Peyer's patch (tissue), 4 donors: ENCODE measurements at regions not wholly inside any gene's neighbourhood (a gene's known extent, or its start where the extent isn't known, plus 50 kb on each side); places are given as distances from the start of the nearest gene placed in this dataset.

ENCODE experiments used
- DNase-seq, 3 donors: peaks; one replicate each; pipeline ENCODE4 v3.0.0-alpha.2; 2017 to 2019
- H3K27ac ChIP-seq, 4 donors: fragments of 200-600 bp; sonication (generic); one replicate each; pipeline ENCODE4 v1.5.1; 2016 to 2019
- H3K27me3 ChIP-seq, 2 donors: fragments of 200-600 bp; sonication (generic); one replicate each; pipeline ENCODE4 v1.5.1; 2019
- H3K36me3 ChIP-seq, 3 donors: fragments of 200-600 bp; sonication (generic); one replicate each; pipeline ENCODE4 v1.5.1; 2016 to 2019
- H3K4me1 ChIP-seq, 4 donors: fragments of 200-600 bp; sonication (generic); one replicate each; pipeline ENCODE4 v1.5.1; 2016 to 2019
- H3K4me3 ChIP-seq, 4 donors: fragments of 200-600 bp; sonication (generic); 1 replicate in 3 of 4; 2 replicates in 1 of 4; pipeline ENCODE4 v1.5.1; 2016 to 2019; ENCODE audit warnings: mild to moderate bottlenecking in 1 of 4
- H3K9me3 ChIP-seq, 4 donors: fragments of 200-600 bp; sonication (generic); one replicate each; pipeline ENCODE4 v1.5.1; 2016 to 2019; ENCODE audit warnings: mild to moderate bottlenecking in 1 of 4
- POLR2A ChIP-seq, 2 donors: fragments of 450-650 bp; IDR thresholded peaks; one replicate each; pipeline ENCODE4 v1.5.1; 2017; ENCODE audit warnings: antibody characterized with exemption in 2 of 2, mild to moderate bottlenecking in 2 of 2, moderate library complexity in 2 of 2
- TF ChIP-seq, protein P1 (sequence below), 6 experiments: fragments of 450-650 bp in 4 of 6; fragments of 200-600 bp in 2 of 6; sonication (generic) in 1 of 6; IDR thresholded peaks; one replicate each; pipeline ENCODE4 v1.5.1; 2017 to 2019; ENCODE audit warnings: antibody characterized with exemption in 6 of 6, mild to moderate bottlenecking in 3 of 6, moderate library complexity in 1 of 6

DNA sequence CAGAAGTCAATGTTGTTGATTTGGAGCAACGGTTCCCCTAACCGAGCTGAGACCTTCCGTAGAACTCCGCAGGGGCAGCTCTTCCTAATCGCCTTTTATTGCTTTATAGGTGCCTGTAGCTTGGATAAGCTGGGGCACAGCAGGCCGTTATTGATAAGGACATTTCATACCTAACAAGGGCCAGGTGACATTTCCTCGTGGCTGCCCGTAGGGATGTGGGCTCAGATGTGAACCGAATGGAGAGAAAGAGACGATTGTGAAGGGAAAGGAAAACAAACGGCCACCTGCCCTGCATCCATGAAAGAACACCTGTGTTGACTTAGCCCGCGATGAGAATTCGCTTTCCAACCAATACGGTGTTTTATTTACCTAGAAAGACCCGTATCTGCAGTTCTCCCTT, 53.3 kb upstream of the DACT2 start:
- DNase-seq: peak in 1 of 3 donors; percentile 34
- Histone ChIP-seq H3K9me3 (no peaks in the 10 kb centered on the region), H3K4me1 (peaks cover 0 to 7% (median 0%) of the 10 kb centered on the region in 4 donors), H3K27me3 (no peaks in the 10 kb centered on the region), H3K36me3 (no peaks in the 10 kb centered on the region), H3K27ac (no peak overlapping the region), H3K4me3 (no peak overlapping the region)
- no peak for TF ChIP-seq POLR2A (IDR thresholded peaks at IDR 0.05)
- TF ChIP-seq, protein P1, sequence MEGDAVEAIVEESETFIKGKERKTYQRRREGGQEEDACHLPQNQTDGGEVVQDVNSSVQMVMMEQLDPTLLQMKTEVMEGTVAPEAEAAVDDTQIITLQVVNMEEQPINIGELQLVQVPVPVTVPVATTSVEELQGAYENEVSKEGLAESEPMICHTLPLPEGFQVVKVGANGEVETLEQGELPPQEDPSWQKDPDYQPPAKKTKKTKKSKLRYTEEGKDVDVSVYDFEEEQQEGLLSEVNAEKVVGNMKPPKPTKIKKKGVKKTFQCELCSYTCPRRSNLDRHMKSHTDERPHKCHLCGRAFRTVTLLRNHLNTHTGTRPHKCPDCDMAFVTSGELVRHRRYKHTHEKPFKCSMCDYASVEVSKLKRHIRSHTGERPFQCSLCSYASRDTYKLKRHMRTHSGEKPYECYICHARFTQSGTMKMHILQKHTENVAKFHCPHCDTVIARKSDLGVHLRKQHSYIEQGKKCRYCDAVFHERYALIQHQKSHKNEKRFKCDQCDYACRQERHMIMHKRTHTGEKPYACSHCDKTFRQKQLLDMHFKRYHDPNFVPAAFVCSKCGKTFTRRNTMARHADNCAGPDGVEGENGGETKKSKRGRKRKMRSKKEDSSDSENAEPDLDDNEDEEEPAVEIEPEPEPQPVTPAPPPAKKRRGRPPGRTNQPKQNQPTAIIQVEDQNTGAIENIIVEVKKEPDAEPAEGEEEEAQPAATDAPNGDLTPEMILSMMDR (IDR thresholded peaks at IDR 0.05): no peak

DNA sequence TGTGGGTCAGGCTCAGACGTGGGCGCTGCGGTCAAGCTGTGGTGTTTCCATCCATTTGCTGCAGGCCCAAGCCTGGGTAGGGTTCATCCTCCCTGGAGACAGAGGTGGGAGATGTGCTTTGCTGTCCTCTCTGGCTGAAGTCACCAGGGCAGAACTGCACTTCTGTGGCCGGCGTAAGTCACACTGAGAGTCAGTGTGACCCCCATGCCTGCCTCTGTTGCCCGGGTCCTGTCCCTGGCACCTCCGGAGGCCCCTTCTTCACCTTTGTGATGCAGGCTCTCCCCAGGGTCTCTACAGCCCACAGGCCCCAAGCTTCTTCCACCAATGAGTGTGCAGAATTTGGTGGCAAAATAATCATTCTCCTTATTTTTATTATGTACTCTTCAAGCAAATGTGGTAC, 53.8 kb upstream of the DACT2 start:
- Histone ChIP-seq H3K36me3 (no peaks in the 10 kb centered on the region), H3K4me1 (peaks cover 0 to 7% (median 0%) of the 10 kb centered on the region in 4 donors), H3K9me3 (no peaks in the 10 kb centered on the region), H3K27me3 (no peaks in the 10 kb centered on the region), H3K27ac (no peak overlapping the region), H3K4me3 (no peak overlapping the region)
- DNase-seq: peak in 1 of 3 donors; percentile 22
- TF ChIP-seq, protein P1 (IDR thresholded peaks at IDR 0.05): no peak
- TF ChIP-seq POLR2A (IDR thresholded peaks at IDR 0.05): no peak

DNA sequence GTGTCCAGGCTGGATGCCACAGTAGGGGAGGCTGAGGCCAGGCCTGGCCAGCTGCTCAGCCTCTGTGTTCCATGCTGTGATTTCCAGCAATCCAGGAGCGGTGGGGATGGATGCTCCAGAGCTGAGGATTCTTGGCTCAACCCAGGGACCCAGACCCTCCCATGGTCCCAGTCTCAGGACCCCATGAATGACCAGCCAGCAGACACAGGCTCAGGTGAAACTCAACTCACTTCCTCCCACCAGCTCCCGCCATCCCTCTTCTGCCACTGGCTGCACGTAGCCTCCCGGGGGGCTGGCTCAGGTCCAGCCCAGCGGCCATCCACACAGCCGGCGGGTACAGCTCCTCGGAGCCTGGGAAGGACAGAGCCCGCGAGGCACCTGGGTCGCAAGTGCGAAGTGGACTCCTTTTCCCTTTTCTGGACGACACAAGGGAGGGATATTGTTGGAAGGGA, 54.5 kb upstream of the DACT2 start:
- Histone ChIP-seq H3K27me3 (no peaks in the 10 kb centered on the region), H3K4me1 (peaks cover 0 to 7% (median 0%) of the 10 kb centered on the region in 4 donors), H3K27ac (no peak overlapping the region), H3K9me3 (no peaks in the 10 kb centered on the region), H3K36me3 (no peaks in the 10 kb centered on the region), H3K4me3 (no peak overlapping the region)
- TF ChIP-seq, protein P1 (IDR thresholded peaks at IDR 0.05): no peak
- no peak for TF ChIP-seq POLR2A (IDR thresholded peaks at IDR 0.05)
- DNase-seq: peak in 1 of 3 donors; percentile 40

DNA sequence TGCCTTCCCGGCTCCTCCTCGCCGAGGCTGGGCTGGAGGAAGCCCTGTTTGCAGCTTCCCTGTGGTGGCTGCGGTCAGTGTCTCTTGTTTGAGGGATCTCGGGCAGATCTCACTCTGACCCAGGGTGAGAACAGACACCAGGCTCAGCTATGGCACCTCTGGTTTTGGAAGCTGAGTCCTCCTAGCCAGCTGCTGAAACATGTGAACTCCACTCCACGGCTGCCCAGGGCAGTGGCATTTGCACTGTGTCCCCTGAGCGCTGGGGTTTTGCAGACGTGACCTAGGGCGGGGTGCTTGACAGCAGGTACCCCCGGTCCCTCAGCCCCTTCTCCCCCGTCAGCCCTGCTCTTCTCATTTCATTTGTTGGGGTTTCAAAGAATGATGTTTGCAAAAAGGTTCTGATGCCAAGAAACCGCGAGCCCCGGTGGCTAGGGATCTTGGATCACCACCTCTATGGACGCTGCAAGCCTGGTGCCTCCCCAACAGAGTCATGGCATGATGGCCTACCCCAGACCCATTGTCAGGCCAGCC, 55.0 kb upstream of the DACT2 start:
- Histone ChIP-seq H3K9me3 (no peaks in the 10 kb centered on the region), H3K27ac (no peak overlapping the region), H3K4me1 (peaks cover 0 to 7% (median 0%) of the 10 kb centered on the region in 4 donors), H3K27me3 (no peaks in the 10 kb centered on the region), H3K4me3 (no peak overlapping the region), H3K36me3 (no peaks in the 10 kb centered on the region)
- TF ChIP-seq, protein P1 (IDR thresholded peaks at IDR 0.05): no peak
- no peak for TF ChIP-seq POLR2A (IDR thresholded peaks at IDR 0.05)
- DNase-seq: peak in 1 of 3 donors; percentile 32

DNA sequence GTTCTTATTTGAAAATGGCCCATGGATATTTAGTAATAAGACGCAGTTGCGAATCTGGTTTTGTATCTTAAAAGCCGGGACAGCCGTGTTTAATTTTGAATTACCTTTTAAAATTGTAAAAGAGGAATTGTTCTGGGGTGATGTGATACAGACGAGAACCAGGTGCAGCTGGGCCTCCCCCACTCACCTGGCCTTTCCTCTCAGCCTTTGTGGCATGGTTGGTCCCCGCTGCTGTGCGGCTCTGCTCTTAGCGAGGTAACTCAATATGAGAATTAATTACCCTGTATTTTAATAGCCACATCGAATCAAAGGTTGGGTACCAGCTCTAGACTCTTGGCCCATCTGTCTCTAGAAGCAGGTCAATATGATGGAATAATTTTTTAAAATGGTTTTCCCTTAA, 56.5 kb upstream of the DACT2 start:
- no peaks in the 10 kb centered on the region for H3K36me3 ChIP-seq
- no peak overlapping the region for H3K27ac ChIP-seq
- TF ChIP-seq, protein P1 (IDR thresholded peaks at IDR 0.05): no peak
- no peak for TF ChIP-seq POLR2A (IDR thresholded peaks at IDR 0.05)
- H3K4me3 ChIP-seq: no peak overlapping the region
- H3K27me3 ChIP-seq: no peaks in the 10 kb centered on the region
- peaks cover 0 to 7% (median 0%) of the 10 kb centered on the region in 4 donors for H3K4me1 ChIP-seq
- DNase-seq: no peak
- H3K9me3 ChIP-seq: no peaks in the 10 kb centered on the region
